Stimulated activated CD8-positive, alpha-beta memory T cell treated with anti-CD3 and anti-CD28 coated beads, Interleukin-7, amount 100 ng/mL, for 48 hours (primary cell): ENCODE measurements at regions not wholly inside any gene's neighbourhood (a gene's known extent, or its start where the extent isn't known, plus 50 kb on each side); places are given as distances from the start of the nearest gene placed in this dataset.

ENCODE experiments used
- DNase-seq, 2 donors: peaks; one replicate each; pipeline ENCODE4 v3.0.0-alpha.2; 2020; ENCODE audit warnings: low read depth in 1 of 2; ENCODE audit errors: extremely low read depth in 1 of 2

GRCh38 chr2:239883326-239884050 is 141.7 kb downstream of the NDUFA10 start:
- DNase-seq = no peak

GRCh38 chr2:239882781-239883180 is 142.4 kb downstream of the NDUFA10 start:
- no peak for DNase-seq

- peak in 1 of 2 donors; percentile 9 for DNase-seq
Measured at GRCh38 chr2:239882331-239882732, 142.8 kb downstream of the NDUFA10 start.

GRCh38 chr2:239881561-239882320 is 143.4 kb downstream of the NDUFA10 start:
- DNase-seq = no peak

GRCh38 chr2:239881031-239881471 is 144.1 kb downstream of the NDUFA10 start:
- no peak for DNase-seq

GRCh38 chr2:239880396-239880795 is 144.7 kb downstream of the NDUFA10 start:
- no peak for DNase-seq

- DNase-seq = no peak
Measured at GRCh38 chr2:239879423-239880084, 145.6 kb downstream of the NDUFA10 start.

- DNase-seq = no peak
Measured at GRCh38 chr2:239878686-239879085, 146.5 kb downstream of the NDUFA10 start.

- DNase-seq = no peak
Measured at GRCh38 chr2:239876948-239877289, 148.2 kb downstream of the NDUFA10 start.

GRCh38 chr2:239876271-239876947 is 148.7 kb downstream of the NDUFA10 start:
- DNase-seq = no peak

GRCh38 chr2:239874636-239875356 is 150.3 kb downstream of the NDUFA10 start:
- no peak for DNase-seq

GRCh38 chr2:239873656-239874635 is 151.2 kb downstream of the NDUFA10 start:
- peak in 1 of 2 donors; percentile 13 for DNase-seq

- no peak for DNase-seq
Measured at GRCh38 chr2:239871481-239872435, 153.4 kb downstream of the NDUFA10 start.

GRCh38 chr2:239870863-239871262 is 154.3 kb downstream of the NDUFA10 start:
- no peak for DNase-seq

GRCh38 chr2:239870276-239870675 is 154.9 kb downstream of the NDUFA10 start:
- DNase-seq = no peak

GRCh38 chr2:239869272-239870155 is 155.6 kb downstream of the NDUFA10 start:
- no peak for DNase-seq

- DNase-seq = no peak
Measured at GRCh38 chr2:239868556-239869181, 156.5 kb downstream of the NDUFA10 start.
